Activated naive CD8-positive, alpha-beta T cell treated with anti-CD3 and anti-CD28 coated beads, Interleukin-2, amount 10 ng/mL, durations not matched to agents 7 days and 5 days (primary cell): ENCODE measurements at regions not wholly inside any gene's neighbourhood (a gene's known extent, or its start where the extent isn't known, plus 50 kb on each side); places are given as distances from the start of the nearest gene placed in this dataset.

Source experiments
- ATAC-seq: fragments of 150-1000 bp; cut with Tn5 transposase; one replicate; pipeline ENCODE4 v1.10.0; 2021; ENCODE audit warnings: low read depth, moderate library complexity
- POLR2A ChIA-PET: fragments of 350-600 bp; sonication (Branson Sonifier 250); formaldehyde crosslinking; loops from one replicate; lab custom pipeline; 2021; ENCODE audit warnings: antibody characterized with exemption; lab: Charles Lee
- DNase-seq: peaks from one replicate; pipeline ENCODE4 v3.0.0; 2021
- H3K27ac Mint-ChIP-seq: one replicate; pipeline ENCODE4 v1.8.0; 2022; ENCODE audit warnings: mild to moderate bottlenecking, mixed read lengths
- H3K27me3 Mint-ChIP-seq: one replicate; pipeline ENCODE4 v1.8.0; 2022; ENCODE audit warnings: mild to moderate bottlenecking, moderate library complexity, mixed read lengths
- H3K36me3 Mint-ChIP-seq: one replicate; pipeline ENCODE4 v1.8.0; 2021; ENCODE audit warnings: mild to moderate bottlenecking, mixed read lengths
- H3K4me1 Mint-ChIP-seq: one replicate; pipeline ENCODE4 v1.8.0; 2021; ENCODE audit warnings: mixed read lengths
- H3K4me3 Mint-ChIP-seq: one replicate; pipeline ENCODE4 v1.8.0; 2022; ENCODE audit warnings: mild to moderate bottlenecking, moderate library complexity, mixed read lengths
- H3K9me3 Mint-ChIP-seq: one replicate; pipeline ENCODE4 v1.8.0; 2021; ENCODE audit warnings: mixed read lengths

DNA sequence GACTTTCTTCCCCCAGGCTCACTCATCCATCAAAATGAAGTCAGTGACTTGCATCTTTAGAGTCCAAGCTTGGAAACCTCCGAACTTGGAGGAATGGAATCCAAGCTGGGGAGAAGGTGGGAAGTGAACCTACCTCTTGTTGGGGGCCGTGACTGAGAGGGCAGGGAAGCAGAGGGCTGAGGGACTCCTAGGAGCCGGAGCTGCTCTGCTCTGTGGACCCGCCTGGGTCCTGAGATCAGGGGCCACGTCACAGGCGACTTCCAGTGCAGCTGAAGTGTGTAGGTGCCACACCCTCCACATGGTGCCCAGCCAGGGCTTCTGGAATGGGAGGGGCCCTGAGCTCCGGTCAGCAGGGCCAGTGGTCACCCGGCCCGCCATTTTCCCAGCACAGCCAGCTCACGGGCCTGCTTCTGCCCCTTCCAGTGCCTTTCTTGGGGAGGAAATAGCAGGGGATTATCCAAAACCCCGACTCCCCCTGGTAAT is 63.4 kb upstream of the OTOS start:
- ATAC-seq (no peak), DNase-seq (no peak)
- no peaks in the 10 kb centered on the region for H3K36me3 Mint-ChIP-seq
- H3K4me3 Mint-ChIP-seq: no peak overlapping the region
- H3K27ac Mint-ChIP-seq: no peak overlapping the region
- peaks cover 8% of the 10 kb centered on the region for H3K27me3 Mint-ChIP-seq
- H3K4me1 Mint-ChIP-seq: no peaks in the 10 kb centered on the region
- H3K9me3 Mint-ChIP-seq: peaks cover 1% of the 10 kb centered on the region
- POLR2A ChIA-PET: no interaction called here

GRCh38 chr2:240204431-240205276 is 64.2 kb upstream of the OTOS start:
- no peak for ATAC-seq
- Mint-ChIP-seq H3K4me3 (no peak overlapping the region), H3K27ac (no peak overlapping the region), H3K4me1 (no peaks in the 10 kb centered on the region), H3K9me3 (peaks cover 1% of the 10 kb centered on the region), H3K27me3 (peaks cover 8% of the 10 kb centered on the region), H3K36me3 (no peaks in the 10 kb centered on the region)
- no peak for DNase-seq
- POLR2A ChIA-PET: no interaction called here

- POLR2A ChIA-PET: no interaction called here
- H3K4me1 Mint-ChIP-seq: no peaks in the 10 kb centered on the region
- no peaks in the 10 kb centered on the region for H3K36me3 Mint-ChIP-seq
- H3K9me3 Mint-ChIP-seq: peaks cover 1% of the 10 kb centered on the region
- H3K27me3 Mint-ChIP-seq: peaks cover 8% of the 10 kb centered on the region
- no peak overlapping the region for H3K4me3 Mint-ChIP-seq
- DNase-seq (no peak), ATAC-seq (no peak)
- no peak overlapping the region for H3K27ac Mint-ChIP-seq
These were observed 64.9 kb upstream of the OTOS start for GRCh38 chr2:240205348-240205747.

- H3K4me1 Mint-ChIP-seq: no peaks in the 10 kb centered on the region
- DNase-seq: no peak
- POLR2A ChIA-PET: no interaction called here
- peaks cover 8% of the 10 kb centered on the region for H3K27me3 Mint-ChIP-seq
- H3K36me3 Mint-ChIP-seq: no peaks in the 10 kb centered on the region
- H3K4me3 Mint-ChIP-seq: no peak overlapping the region
- H3K27ac Mint-ChIP-seq: no peak overlapping the region
- no peak for ATAC-seq
- peaks cover 1% of the 10 kb centered on the region for H3K9me3 Mint-ChIP-seq
These were observed 65.3 kb upstream of the OTOS start for GRCh38 chr2:240205772-240206171.

GRCh38 chr2:240206630-240207029 is 66.2 kb upstream of the OTOS start:
- DNase-seq: no peak
- no peak overlapping the region for H3K4me3 Mint-ChIP-seq
- H3K27me3 Mint-ChIP-seq: peaks cover 8% of the 10 kb centered on the region
- ATAC-seq: no peak
- H3K27ac Mint-ChIP-seq: no peak overlapping the region
- POLR2A ChIA-PET: no interaction called here
- no peaks in the 10 kb centered on the region for H3K4me1 Mint-ChIP-seq
- no peaks in the 10 kb centered on the region for H3K36me3 Mint-ChIP-seq
- H3K9me3 Mint-ChIP-seq: peaks cover 1% of the 10 kb centered on the region

DNA sequence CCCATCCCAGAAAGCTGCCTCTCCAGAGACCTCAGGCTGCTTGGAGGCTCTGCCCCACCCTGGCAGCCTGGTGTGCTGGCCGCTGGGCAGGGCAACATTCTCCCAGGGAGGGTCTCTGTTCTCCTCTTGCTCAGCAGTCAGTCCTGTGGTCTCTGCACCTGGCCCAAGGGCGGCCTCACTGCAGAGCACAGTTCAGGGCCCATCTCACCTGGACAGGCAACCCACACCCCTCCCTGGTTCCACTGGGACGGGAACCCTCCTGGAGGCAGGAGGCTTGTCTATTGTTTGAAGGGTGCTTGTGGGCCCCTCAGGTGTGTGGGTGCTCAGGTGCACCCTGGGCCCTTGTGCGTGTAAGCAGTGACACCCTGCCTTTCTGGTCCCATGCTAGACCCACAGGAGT is 67.2 kb upstream of the OTOS start:
- POLR2A ChIA-PET: no interaction called here
- no peak for DNase-seq
- ATAC-seq: no peak
- no peak overlapping the region for H3K27ac Mint-ChIP-seq
- peaks cover 1% of the 10 kb centered on the region for H3K9me3 Mint-ChIP-seq
- no peaks in the 10 kb centered on the region for H3K4me1 Mint-ChIP-seq
- H3K36me3 Mint-ChIP-seq: no peaks in the 10 kb centered on the region
- no peak overlapping the region for H3K4me3 Mint-ChIP-seq
- peaks cover 8% of the 10 kb centered on the region for H3K27me3 Mint-ChIP-seq

DNA sequence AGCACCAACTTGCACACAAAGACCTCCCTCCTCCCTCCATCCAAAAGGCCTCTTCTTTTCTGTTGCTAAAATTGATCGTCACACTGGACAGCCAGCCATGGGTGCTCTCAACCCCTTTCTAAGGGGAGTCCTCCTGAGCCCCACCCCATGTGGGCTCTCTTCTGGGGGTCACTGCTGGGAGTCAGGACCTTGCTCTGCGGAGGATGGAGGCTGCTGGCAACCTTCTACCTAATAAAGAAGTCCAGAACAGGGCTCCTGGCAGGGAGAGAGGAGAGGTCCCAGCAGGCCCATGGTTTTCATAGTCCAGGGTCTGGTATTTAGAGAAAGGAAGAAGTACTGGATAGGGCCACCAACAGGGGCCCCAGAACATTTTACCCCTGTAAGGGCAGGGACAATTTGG is 67.6 kb upstream of the OTOS start:
- Mint-ChIP-seq H3K4me3 (no peak overlapping the region), H3K9me3 (peaks cover 1% of the 10 kb centered on the region), H3K4me1 (no peaks in the 10 kb centered on the region), H3K27ac (no peak overlapping the region), H3K27me3 (peaks cover 7% of the 10 kb centered on the region), H3K36me3 (no peaks in the 10 kb centered on the region)
- no peak for DNase-seq
- ATAC-seq: no peak
- POLR2A ChIA-PET: no interaction called here

DNA sequence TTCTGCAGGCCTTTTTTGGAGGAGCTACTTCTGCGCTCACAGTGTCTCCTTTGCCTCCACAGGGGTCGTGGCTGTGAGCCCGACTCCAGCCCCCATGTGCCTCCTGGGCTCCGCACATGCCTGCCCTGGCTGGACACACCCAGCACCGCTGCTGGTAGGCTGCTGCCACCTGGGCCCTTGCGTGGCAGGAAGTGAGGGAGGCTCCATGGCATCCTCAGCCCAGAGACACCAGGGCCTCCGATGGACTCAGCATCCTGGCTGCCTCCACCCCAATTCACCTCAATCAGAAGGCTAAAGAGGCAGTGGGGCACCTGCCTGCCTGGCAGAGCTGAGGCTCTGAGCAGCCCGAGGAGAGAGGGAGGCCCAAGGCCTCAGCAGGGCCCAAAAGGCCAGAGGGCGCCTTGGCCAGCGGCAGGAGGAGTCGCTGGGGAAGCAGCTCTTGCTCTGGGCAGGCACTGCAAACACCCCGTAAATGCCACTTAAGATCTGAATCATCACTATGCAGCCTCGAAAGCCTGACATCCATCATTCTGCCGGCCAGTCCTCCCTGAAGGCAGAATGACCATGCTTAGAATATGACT is 68.3 kb upstream of the OTOS start:
- H3K27me3 Mint-ChIP-seq: peaks cover 5% of the 10 kb centered on the region
- DNase-seq (no peak), ATAC-seq (no peak)
- H3K4me3 Mint-ChIP-seq: no peak overlapping the region
- POLR2A ChIA-PET: no interaction called here
- no peaks in the 10 kb centered on the region for H3K4me1 Mint-ChIP-seq
- no peak overlapping the region for H3K27ac Mint-ChIP-seq
- H3K36me3 Mint-ChIP-seq: no peaks in the 10 kb centered on the region
- H3K9me3 Mint-ChIP-seq: peaks cover 1% of the 10 kb centered on the region

DNA sequence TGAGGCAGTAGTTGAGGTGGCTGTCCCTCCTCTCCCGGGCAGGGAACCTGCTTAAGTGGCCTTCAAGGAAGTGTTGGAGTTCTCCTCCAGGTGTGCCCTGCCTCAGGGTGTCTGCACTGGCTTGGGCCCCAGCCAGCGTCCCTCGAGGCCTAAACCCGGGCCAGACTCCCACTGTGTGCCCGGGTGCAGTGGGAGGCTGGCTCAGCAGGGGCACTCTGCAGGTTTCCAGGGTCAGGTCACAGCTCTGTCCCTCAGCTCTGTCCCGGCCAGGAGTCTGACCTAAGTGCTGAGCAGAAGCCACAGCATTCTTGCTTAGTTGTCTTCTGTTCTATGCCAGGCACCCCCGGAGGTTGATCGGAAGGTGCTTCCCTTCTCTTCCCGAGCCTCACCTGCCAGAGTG is 69.0 kb upstream of the OTOS start:
- Mint-ChIP-seq H3K9me3 (peaks cover 1% of the 10 kb centered on the region), H3K27ac (no peak overlapping the region), H3K36me3 (no peaks in the 10 kb centered on the region), H3K27me3 (peaks cover 5% of the 10 kb centered on the region), H3K4me1 (no peaks in the 10 kb centered on the region), H3K4me3 (no peak overlapping the region)
- POLR2A ChIA-PET: no interaction called here
- DNase-seq (no peak), ATAC-seq (no peak)

- POLR2A ChIA-PET: no interaction called here
- no peaks in the 10 kb centered on the region for H3K27me3 Mint-ChIP-seq
- H3K4me1 Mint-ChIP-seq: no peaks in the 10 kb centered on the region
- DNase-seq (no peak), ATAC-seq (no peak)
- H3K36me3 Mint-ChIP-seq: no peaks in the 10 kb centered on the region
- no peak overlapping the region for H3K27ac Mint-ChIP-seq
- no peak overlapping the region for H3K4me3 Mint-ChIP-seq
- peaks cover 1% of the 10 kb centered on the region for H3K9me3 Mint-ChIP-seq
These were observed 69.9 kb upstream of the OTOS start for GRCh38 chr2:240210198-240210965.

DNA sequence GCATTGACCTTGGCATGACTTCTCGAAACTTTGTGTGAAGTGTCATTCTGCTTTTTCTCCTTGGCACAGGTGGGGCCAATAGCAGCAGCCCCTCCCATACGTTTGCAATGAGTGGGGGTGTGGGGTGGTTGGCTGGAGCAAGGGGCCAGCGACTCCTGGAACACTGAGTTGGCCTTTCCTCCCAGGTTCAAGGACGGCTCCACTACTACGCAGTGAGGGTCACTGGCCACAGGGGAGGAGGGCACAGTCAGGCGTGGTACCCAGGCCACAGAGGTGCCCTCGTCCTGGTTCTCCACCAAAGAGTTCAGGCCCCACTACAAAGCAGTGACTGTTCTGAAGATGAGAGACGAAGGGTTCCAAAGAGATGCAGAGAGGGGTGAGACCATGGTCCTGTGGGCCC is 70.6 kb upstream of the OTOS start:
- peaks cover 1% of the 10 kb centered on the region for H3K9me3 Mint-ChIP-seq
- H3K4me1 Mint-ChIP-seq: no peaks in the 10 kb centered on the region
- no peak for ATAC-seq
- POLR2A ChIA-PET: no interaction called here
- DNase-seq: no peak
- no peak overlapping the region for H3K4me3 Mint-ChIP-seq
- no peaks in the 10 kb centered on the region for H3K36me3 Mint-ChIP-seq
- no peak overlapping the region for H3K27ac Mint-ChIP-seq
- no peaks in the 10 kb centered on the region for H3K27me3 Mint-ChIP-seq

DNA sequence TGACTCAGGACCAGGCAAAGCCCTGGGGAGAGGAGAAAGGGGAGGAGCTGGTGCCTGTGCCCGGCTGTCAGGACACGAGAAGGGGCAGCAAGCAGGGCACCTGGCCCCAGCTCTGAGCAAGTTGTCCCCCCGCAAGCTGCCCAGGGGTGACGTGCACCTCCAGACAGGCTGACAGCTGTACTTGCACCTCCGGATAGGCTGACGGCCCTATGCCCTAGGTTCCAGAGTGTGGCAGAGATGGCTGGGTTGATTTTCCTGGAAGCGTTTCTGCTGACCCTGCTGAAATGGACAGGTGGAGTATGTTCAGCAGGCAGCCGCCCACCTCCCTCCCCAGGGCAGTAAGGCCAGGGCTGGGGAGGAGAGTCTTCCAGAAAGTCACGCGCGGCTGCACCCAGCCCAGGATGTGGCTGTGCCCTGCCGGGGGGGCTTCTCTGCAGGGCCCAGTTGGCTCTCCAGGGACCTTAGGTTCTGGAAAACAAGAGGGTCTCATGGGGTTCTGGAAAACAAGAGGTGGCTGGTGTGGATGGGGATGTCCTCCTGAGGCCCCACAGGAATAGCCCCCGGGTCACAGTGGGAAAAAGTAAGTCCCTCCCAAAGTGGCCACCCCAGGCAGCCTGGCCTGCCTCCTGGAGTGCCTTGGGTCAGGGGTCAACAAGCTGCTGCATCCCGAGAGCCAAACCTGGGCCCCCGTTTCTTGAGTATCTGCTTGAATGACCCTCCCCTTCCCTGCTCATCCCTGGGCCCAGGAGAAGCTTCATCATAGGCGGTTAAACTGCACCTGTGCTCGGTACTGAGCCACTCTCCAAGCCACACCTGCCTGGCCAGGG is 71.4 kb upstream of the OTOS start:
- H3K27ac Mint-ChIP-seq: no peak overlapping the region
- no peaks in the 10 kb centered on the region for H3K36me3 Mint-ChIP-seq
- H3K9me3 Mint-ChIP-seq: no peaks in the 10 kb centered on the region
- no peak overlapping the region for H3K4me3 Mint-ChIP-seq
- POLR2A ChIA-PET: no interaction called here
- ATAC-seq: no peak
- DNase-seq: no peak
- H3K4me1 Mint-ChIP-seq: no peaks in the 10 kb centered on the region
- H3K27me3 Mint-ChIP-seq: no peaks in the 10 kb centered on the region
